ENCODE measurements at regions not wholly inside any gene's neighbourhood (a gene's known extent, or its start where the extent isn't known, plus 50 kb on each side); places are given as distances from the start of the nearest gene placed in this dataset.

GRCh38 chr5:166320920-166321480 lies 1970.4 kb upstream of the WWC1 start:
- H3K4me1 ChIP-seq (ENCODE audit: control insufficient read depth in 1 of 2, insufficient read depth in 2 of 2, low read length in 2 of 2), result no peaks in the 10 kb centered on the region
- H3K27ac ChIP-seq (ENCODE audit: low read depth, low read length), result no peak overlapping the region
- no peak overlapping the region for H3K4me2 ChIP-seq (ENCODE audit: low read length)
- H2BK120ac ChIP-seq (ENCODE audit: insufficient read depth, low read length, poor library complexity), result no peak overlapping the region
- H4K91ac ChIP-seq (ENCODE audit: low read depth, low read length), result no peak overlapping the region
- H4K12ac ChIP-seq (ENCODE audit: low read depth, low read length), result no peak overlapping the region
- no peaks in the 10 kb centered on the region for H3K79me1 ChIP-seq (ENCODE audit: low read length)
- no peaks in the 10 kb centered on the region for H3K79me2 ChIP-seq (ENCODE audit: control insufficient read depth, insufficient read depth, low read length, poor library complexity)
- no peak overlapping the region for H2BK5ac ChIP-seq (ENCODE audit: low read depth, low read length, poor library complexity)
- no peak overlapping the region for H3K14ac ChIP-seq (ENCODE audit: low read length)
- no peak overlapping the region for H3K18ac ChIP-seq (ENCODE audit: low read length)
- no peak overlapping the region for H2AFZ ChIP-seq (ENCODE audit: insufficient read depth, low read length, poor library complexity)
- no CpG with 5 or more reads among the region's 6 CpGs for WGBS (ENCODE audit: extremely low coverage, insufficient coverage, insufficient read length)
- H3K9me3 ChIP-seq (ENCODE audit: insufficient read depth, low read depth, low read length), result no peaks in the 10 kb centered on the region
- no peak overlapping the region for H2BK12ac ChIP-seq (ENCODE audit: low read length)
- H2AK5ac ChIP-seq (ENCODE audit: low read length), result no peak overlapping the region
- no peak overlapping the region for H3K23ac ChIP-seq (ENCODE audit: low read length)
- no peak overlapping the region for H3K4me3 ChIP-seq (ENCODE audit: low read depth, low read length)
- H3K36me3 ChIP-seq (ENCODE audit: control insufficient read depth in 1 of 2, insufficient read depth in 2 of 2, low read length in 2 of 2), result no peaks in the 10 kb centered on the region
- no peaks in the 10 kb centered on the region for H3K27me3 ChIP-seq (ENCODE audit: insufficient read depth, low read length)
- H4K8ac ChIP-seq (ENCODE audit: low read depth, low read length), result no peak overlapping the region
- DNase-seq, result no peak
- H3K9ac ChIP-seq (ENCODE audit: low read length), result no peak overlapping the region
- no peak overlapping the region for H3K4ac ChIP-seq (ENCODE audit: low read depth, low read length)

- H4K12ac ChIP-seq (ENCODE audit: low read depth, low read length), result no peak overlapping the region
- no peak overlapping the region for H2AFZ ChIP-seq (ENCODE audit: insufficient read depth, low read length, poor library complexity)
- H3K4me3 ChIP-seq (ENCODE audit: low read depth, low read length), result no peak overlapping the region
- H2BK5ac ChIP-seq (ENCODE audit: low read depth, low read length, poor library complexity), result no peak overlapping the region
- no peak overlapping the region for H3K23ac ChIP-seq (ENCODE audit: low read length)
- H3K9ac ChIP-seq (ENCODE audit: low read length), result no peak overlapping the region
- no peaks in the 10 kb centered on the region for H3K27me3 ChIP-seq (ENCODE audit: insufficient read depth, low read length)
- H3K14ac ChIP-seq (ENCODE audit: low read length), result no peak overlapping the region
- no peak overlapping the region for H2BK120ac ChIP-seq (ENCODE audit: insufficient read depth, low read length, poor library complexity)
- no peak for DNase-seq
- H2BK12ac ChIP-seq (ENCODE audit: low read length), result no peak overlapping the region
- no CpG with 5 or more reads among the region's 6 CpGs for WGBS (ENCODE audit: extremely low coverage, insufficient coverage, insufficient read length)
- no peak overlapping the region for H3K18ac ChIP-seq (ENCODE audit: low read length)
- no peak overlapping the region for H3K4ac ChIP-seq (ENCODE audit: low read depth, low read length)
- no peak overlapping the region for H3K27ac ChIP-seq (ENCODE audit: low read depth, low read length)
- no peak overlapping the region for H3K4me2 ChIP-seq (ENCODE audit: low read length)
- H4K8ac ChIP-seq (ENCODE audit: low read depth, low read length), result no peak overlapping the region
- no peaks in the 10 kb centered on the region for H3K36me3 ChIP-seq (ENCODE audit: control insufficient read depth in 1 of 2, insufficient read depth in 2 of 2, low read length in 2 of 2)
- H2AK5ac ChIP-seq (ENCODE audit: low read length), result no peak overlapping the region
- no peaks in the 10 kb centered on the region for H3K4me1 ChIP-seq (ENCODE audit: control insufficient read depth in 1 of 2, insufficient read depth in 2 of 2, low read length in 2 of 2)
- H4K91ac ChIP-seq (ENCODE audit: low read depth, low read length), result no peak overlapping the region
- H3K9me3 ChIP-seq (ENCODE audit: insufficient read depth, low read depth, low read length), result no peaks in the 10 kb centered on the region
- H3K79me2 ChIP-seq (ENCODE audit: control insufficient read depth, insufficient read depth, low read length, poor library complexity), result no peaks in the 10 kb centered on the region
- no peaks in the 10 kb centered on the region for H3K79me1 ChIP-seq (ENCODE audit: low read length)
These were observed 1967.1 kb upstream of the WWC1 start for GRCh38 chr5:166324372-166324771.

GRCh38 chr5:166329149-166329800 lies 1962.2 kb upstream of the WWC1 start:
- Histone ChIP-seq H3K79me2 (ENCODE audit: control insufficient read depth, insufficient read depth, low read length, poor library complexity) (no peaks in the 10 kb centered on the region), H3K18ac (ENCODE audit: low read length) (no peak overlapping the region), H3K4ac (ENCODE audit: low read depth, low read length) (no peak overlapping the region), H3K36me3 (ENCODE audit: control insufficient read depth in 1 of 2, insufficient read depth in 2 of 2, low read length in 2 of 2) (no peaks in the 10 kb centered on the region), H2AFZ (ENCODE audit: insufficient read depth, low read length, poor library complexity) (no peak overlapping the region), H3K4me1 (ENCODE audit: control insufficient read depth in 1 of 2, insufficient read depth in 2 of 2, low read length in 2 of 2) (no peaks in the 10 kb centered on the region), H2BK120ac (ENCODE audit: insufficient read depth, low read length, poor library complexity) (no peak overlapping the region), H3K4me2 (ENCODE audit: low read length) (no peak overlapping the region), H3K27me3 (ENCODE audit: insufficient read depth, low read length) (no peaks in the 10 kb centered on the region), H2BK5ac (ENCODE audit: low read depth, low read length, poor library complexity) (no peak overlapping the region), H3K14ac (ENCODE audit: low read length) (no peak overlapping the region), H3K23ac (ENCODE audit: low read length) (no peak overlapping the region), H4K91ac (ENCODE audit: low read depth, low read length) (no peak overlapping the region), H4K8ac (ENCODE audit: low read depth, low read length) (no peak overlapping the region), H3K9me3 (ENCODE audit: insufficient read depth, low read depth, low read length) (no peaks in the 10 kb centered on the region), H3K9ac (ENCODE audit: low read length) (no peak overlapping the region), H2AK5ac (ENCODE audit: low read length) (no peak overlapping the region), H4K12ac (ENCODE audit: low read depth, low read length) (no peak overlapping the region), H2BK12ac (ENCODE audit: low read length) (no peak overlapping the region), H3K4me3 (ENCODE audit: low read depth, low read length) (no peak overlapping the region), H3K27ac (ENCODE audit: low read depth, low read length) (no peak overlapping the region), H3K79me1 (ENCODE audit: low read length) (no peaks in the 10 kb centered on the region)
- no peak for DNase-seq
- no CpG with 5 or more reads among the region's 9 CpGs for WGBS (ENCODE audit: extremely low coverage, insufficient coverage, insufficient read length)

GRCh38 chr5:166330036-166330435 lies 1961.4 kb upstream of the WWC1 start:
- H3K79me1 ChIP-seq (ENCODE audit: low read length), result no peaks in the 10 kb centered on the region
- no peak overlapping the region for H2BK12ac ChIP-seq (ENCODE audit: low read length)
- no peaks in the 10 kb centered on the region for H3K27me3 ChIP-seq (ENCODE audit: insufficient read depth, low read length)
- no peak overlapping the region for H3K27ac ChIP-seq (ENCODE audit: low read depth, low read length)
- H2AFZ ChIP-seq (ENCODE audit: insufficient read depth, low read length, poor library complexity), result no peak overlapping the region
- H3K4me2 ChIP-seq (ENCODE audit: low read length), result no peak overlapping the region
- no peak overlapping the region for H3K4ac ChIP-seq (ENCODE audit: low read depth, low read length)
- H3K23ac ChIP-seq (ENCODE audit: low read length), result no peak overlapping the region
- H2AK5ac ChIP-seq (ENCODE audit: low read length), result no peak overlapping the region
- H3K4me3 ChIP-seq (ENCODE audit: low read depth, low read length), result no peak overlapping the region
- DNase-seq, result no peak
- no peak overlapping the region for H3K18ac ChIP-seq (ENCODE audit: low read length)
- H4K12ac ChIP-seq (ENCODE audit: low read depth, low read length), result no peak overlapping the region
- H2BK120ac ChIP-seq (ENCODE audit: insufficient read depth, low read length, poor library complexity), result no peak overlapping the region
- H3K4me1 ChIP-seq (ENCODE audit: control insufficient read depth in 1 of 2, insufficient read depth in 2 of 2, low read length in 2 of 2), result no peaks in the 10 kb centered on the region
- H3K14ac ChIP-seq (ENCODE audit: low read length), result no peak overlapping the region
- no peak overlapping the region for H2BK5ac ChIP-seq (ENCODE audit: low read depth, low read length, poor library complexity)
- H3K36me3 ChIP-seq (ENCODE audit: control insufficient read depth in 1 of 2, insufficient read depth in 2 of 2, low read length in 2 of 2), result no peaks in the 10 kb centered on the region
- H3K9me3 ChIP-seq (ENCODE audit: insufficient read depth, low read depth, low read length), result no peaks in the 10 kb centered on the region
- H4K91ac ChIP-seq (ENCODE audit: low read depth, low read length), result no peak overlapping the region
- H3K9ac ChIP-seq (ENCODE audit: low read length), result no peak overlapping the region
- no peaks in the 10 kb centered on the region for H3K79me2 ChIP-seq (ENCODE audit: control insufficient read depth, insufficient read depth, low read length, poor library complexity)
- no peak overlapping the region for H4K8ac ChIP-seq (ENCODE audit: low read depth, low read length)

Data from trophoblast cell (in vitro differentiated cells and primary cell).